ENCODE measurements at regions not wholly inside any gene's neighbourhood (a gene's known extent, or its start where the extent isn't known, plus 50 kb on each side); places are given as distances from the start of the nearest gene placed in this dataset.

DNA sequence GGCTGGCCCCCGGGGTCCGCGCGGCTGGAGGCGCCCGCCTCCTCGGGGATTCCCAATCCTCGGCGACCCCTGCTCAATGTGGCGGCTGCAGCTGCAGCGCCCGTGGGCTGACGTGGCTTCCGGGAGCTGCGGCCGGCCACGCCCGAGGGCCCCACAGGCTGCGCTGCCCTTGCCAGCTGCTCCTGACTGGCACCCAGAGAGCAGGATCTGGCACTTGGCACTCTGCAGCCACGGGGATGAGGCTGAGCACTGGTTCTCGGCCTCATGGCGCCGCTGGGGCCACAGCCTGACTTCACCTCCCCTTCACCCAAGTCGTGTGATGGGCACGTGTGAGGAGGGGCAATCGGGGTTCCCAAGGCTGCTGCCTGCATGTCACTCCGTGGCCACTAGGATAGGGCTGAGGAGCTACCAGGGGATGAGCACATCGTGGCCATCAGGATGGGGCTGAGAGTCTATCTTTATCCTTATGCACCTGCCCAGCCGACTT is 267.8 kb upstream of the FRG2C start:
- TF ChIP-seq POLR2AphosphoS5 (IDR thresholded peaks at IDR 0.05) (no peak), POLR2A (IDR thresholded peaks at IDR 0.05; ENCODE audit: low read depth) (no peak), EP300 (IDR thresholded peaks at IDR 0.05) (no peak)
- TF ChIP-seq, protein P1, sequence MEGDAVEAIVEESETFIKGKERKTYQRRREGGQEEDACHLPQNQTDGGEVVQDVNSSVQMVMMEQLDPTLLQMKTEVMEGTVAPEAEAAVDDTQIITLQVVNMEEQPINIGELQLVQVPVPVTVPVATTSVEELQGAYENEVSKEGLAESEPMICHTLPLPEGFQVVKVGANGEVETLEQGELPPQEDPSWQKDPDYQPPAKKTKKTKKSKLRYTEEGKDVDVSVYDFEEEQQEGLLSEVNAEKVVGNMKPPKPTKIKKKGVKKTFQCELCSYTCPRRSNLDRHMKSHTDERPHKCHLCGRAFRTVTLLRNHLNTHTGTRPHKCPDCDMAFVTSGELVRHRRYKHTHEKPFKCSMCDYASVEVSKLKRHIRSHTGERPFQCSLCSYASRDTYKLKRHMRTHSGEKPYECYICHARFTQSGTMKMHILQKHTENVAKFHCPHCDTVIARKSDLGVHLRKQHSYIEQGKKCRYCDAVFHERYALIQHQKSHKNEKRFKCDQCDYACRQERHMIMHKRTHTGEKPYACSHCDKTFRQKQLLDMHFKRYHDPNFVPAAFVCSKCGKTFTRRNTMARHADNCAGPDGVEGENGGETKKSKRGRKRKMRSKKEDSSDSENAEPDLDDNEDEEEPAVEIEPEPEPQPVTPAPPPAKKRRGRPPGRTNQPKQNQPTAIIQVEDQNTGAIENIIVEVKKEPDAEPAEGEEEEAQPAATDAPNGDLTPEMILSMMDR (IDR thresholded peaks at IDR 0.05), result no peak

Data from esophagus muscularis mucosa (tissue), 4 donors.